ENCODE measurements at regions not wholly inside any gene's neighbourhood (a gene's known extent, or its start where the extent isn't known, plus 50 kb on each side); places are given as distances from the start of the nearest gene placed in this dataset.

- Histone ChIP-seq H3K4me3 (no peak overlapping the region), H3K27ac (no peak overlapping the region), H3K79me2 (no peaks in the 10 kb centered on the region), H2AFZ (no peak overlapping the region), H3K27me3 (no peaks in the 10 kb centered on the region), H3K36me3 (replicated peaks; ENCODE audit: insufficient read depth, low read depth) (no peaks in the 10 kb centered on the region), H3K9me3 (ENCODE audit: low read depth) (no peaks in the 10 kb centered on the region), H3K9me2 (replicated peaks; ENCODE audit: insufficient read depth) (no peaks in the 10 kb centered on the region), H4K20me1 (ENCODE audit: insufficient read depth, poor library complexity, severe bottlenecking) (no peaks in the 10 kb centered on the region), H3K4me1 (ENCODE audit: insufficient read depth) (no peaks in the 10 kb centered on the region), H3K4me2 (no peak overlapping the region)
- 79% methylated on average over 3 of the region's 3 CpGs for WGBS (ENCODE audit: low lambda C conversion rate, missing lambda C conversion rate)
- no peak for DNase-seq (ENCODE audit: low spot score)
- TF ChIP-seq EZH2phosphoT487 (IDR thresholded peaks at IDR 0.05; ENCODE audit: low read depth, severe bottlenecking, unreplicated experiment) (no peak), EZH2 (IDR thresholded peaks at IDR 0.05; ENCODE audit: borderline replicate concordance) (no peak), CTCF (IDR thresholded peaks at IDR 0.05; ENCODE audit: poor library complexity) (no peak)
Observed at GRCh38 chr10:4391683-4392082, 434.3 kb upstream of the AKR1E2 start.

GRCh38 chr10:4390219-4390618, 435.8 kb upstream of the AKR1E2 start:
- no peaks in the 10 kb centered on the region for H3K9me2 ChIP-seq (replicated peaks; ENCODE audit: insufficient read depth)
- no peak overlapping the region for H3K4me3 ChIP-seq
- TF ChIP-seq EZH2phosphoT487 (IDR thresholded peaks at IDR 0.05; ENCODE audit: low read depth, severe bottlenecking, unreplicated experiment) (no peak), EZH2 (IDR thresholded peaks at IDR 0.05; ENCODE audit: borderline replicate concordance) (no peak), CTCF (IDR thresholded peaks at IDR 0.05; ENCODE audit: poor library complexity) (no peak)
- no peak overlapping the region for H2AFZ ChIP-seq
- no peaks in the 10 kb centered on the region for H3K36me3 ChIP-seq (replicated peaks; ENCODE audit: insufficient read depth, low read depth)
- H4K20me1 ChIP-seq (ENCODE audit: insufficient read depth, poor library complexity, severe bottlenecking) = no peaks in the 10 kb centered on the region
- H3K27ac ChIP-seq = no peak overlapping the region
- H3K4me1 ChIP-seq (ENCODE audit: insufficient read depth) = no peaks in the 10 kb centered on the region
- H3K27me3 ChIP-seq = no peaks in the 10 kb centered on the region
- H3K79me2 ChIP-seq = no peaks in the 10 kb centered on the region
- WGBS (ENCODE audit: low lambda C conversion rate, missing lambda C conversion rate) = 89% methylated on average over 2 of the region's 2 CpGs
- H3K4me2 ChIP-seq = no peak overlapping the region
- DNase-seq (ENCODE audit: low spot score) = no peak
- H3K9me3 ChIP-seq (ENCODE audit: low read depth) = no peaks in the 10 kb centered on the region

GRCh38 chr10:4385231-4385870, 440.7 kb upstream of the AKR1E2 start:
- Histone ChIP-seq H3K27me3 (no peaks in the 10 kb centered on the region), H3K4me3 (no peak overlapping the region), H3K36me3 (replicated peaks; ENCODE audit: insufficient read depth, low read depth) (no peaks in the 10 kb centered on the region), H3K79me2 (no peaks in the 10 kb centered on the region), H2AFZ (no peak overlapping the region), H3K4me1 (ENCODE audit: insufficient read depth) (peaks cover 6% of the 10 kb centered on the region), H4K20me1 (ENCODE audit: insufficient read depth, poor library complexity, severe bottlenecking) (no peaks in the 10 kb centered on the region), H3K27ac (no peak overlapping the region), H3K9me2 (replicated peaks; ENCODE audit: insufficient read depth) (no peaks in the 10 kb centered on the region), H3K9me3 (ENCODE audit: low read depth) (no peaks in the 10 kb centered on the region), H3K4me2 (no peak overlapping the region)
- no peak for TF ChIP-seq EZH2phosphoT487 (IDR thresholded peaks at IDR 0.05; ENCODE audit: low read depth, severe bottlenecking, unreplicated experiment)
- no peak for TF ChIP-seq CTCF (IDR thresholded peaks at IDR 0.05; ENCODE audit: poor library complexity)
- no peak for TF ChIP-seq EZH2 (IDR thresholded peaks at IDR 0.05; ENCODE audit: borderline replicate concordance)
- WGBS (ENCODE audit: low lambda C conversion rate, missing lambda C conversion rate) = 89% methylated on average over 7 of the region's 7 CpGs
- no peak for DNase-seq (ENCODE audit: low spot score)
